Esophagus squamous epithelium (tissue), 5 donors: ENCODE measurements at regions not wholly inside any gene's neighbourhood (a gene's known extent, or its start where the extent isn't known, plus 50 kb on each side); places are given as distances from the start of the nearest gene placed in this dataset.
A peak's percentile ranks its signal among the peaks of the same experiment; 100 is the strongest.

Experiments used
- DNase-seq: peaks from one replicate; lab custom pipeline; 2025; lab: John Stamatoyannopoulos, UW
- H3K27ac ChIP-seq, 4 donors: fragments of 200-600 bp; sonication (generic); one replicate each; pipeline ENCODE4 v1.5.1; 2016 to 2019; ENCODE audit warnings: mild to moderate bottlenecking in 1 of 4
- H3K27me3 ChIP-seq, 4 donors: fragments of 200-600 bp; sonication (generic); 1 replicate in 3 of 4; 2 replicates in 1 of 4; pipeline versions ENCODE4 v1.5.1 to v1.6.0; 2017 to 2021; ENCODE audit warnings: antibody characterized with exemption in 1 of 4
- H3K36me3 ChIP-seq, 3 donors: fragments of 200-600 bp; sonication (generic); one replicate each; pipeline ENCODE4 v1.5.1; 2016 to 2019
- H3K4me1 ChIP-seq, 3 donors: fragments of 200-600 bp; sonication (generic); one replicate each; pipeline ENCODE4 v1.5.1; 2017 to 2019
- H3K4me3 ChIP-seq, 4 donors: fragments of 200-600 bp; sonication (generic); 1 replicate in 3 of 4; 2 replicates in 1 of 4; pipeline ENCODE4 v1.5.1; 2016 to 2019; ENCODE audit warnings: mild to moderate bottlenecking in 2 of 4, moderate library complexity in 1 of 4
- H3K9me3 ChIP-seq, 3 donors: fragments of 200-600 bp; sonication (generic); one replicate each; pipeline ENCODE4 v1.5.1; 2016 to 2019
- CTCF ChIP-seq, 6 experiments: fragments of 450-650 bp in 4 of 6; fragments of 200-600 bp in 2 of 6; sonication (generic) in 2 of 6; IDR thresholded peaks; one replicate each; pipeline ENCODE4 v1.5.1; 2016 to 2019; ENCODE audit warnings: antibody characterized with exemption in 6 of 6, mild to moderate bottlenecking in 4 of 6, moderate library complexity in 4 of 6
- POLR2A ChIP-seq, 4 donors: fragments of 450-650 bp; IDR thresholded peaks; one replicate each; pipeline ENCODE4 v1.6.1; 2017; ENCODE audit warnings: antibody characterized with exemption in 4 of 4, mild to moderate bottlenecking in 4 of 4, moderate library complexity in 3 of 4
- WGBS, 2 donors: methylation state at CpG; one replicate each; pipeline ENCODE4 v1.1.5; 2018; 5-methylcytosine and 5-hydroxymethylcytosine counted together
- intact Hi-C: fragments of 100-400 bp; cut with DNase I; formaldehyde crosslinking; loops from one replicate; pipeline ENCODE4 v1.15.0; 2022
- donor health status: DM: yes; HTN: yes; CAD: no.

GRCh38 chr16:79713609-79714309 is 113.2 kb upstream of the MAF start:
- H3K36me3 ChIP-seq, result no peaks in the 10 kb centered on the region
- no peak overlapping the region for H3K4me3 ChIP-seq
- H3K9me3 ChIP-seq, result no peaks in the 10 kb centered on the region
- intact Hi-C loops, result no loop called here
- 81 to 95% methylated on average over 6 of the region's 6 CpGs for WGBS, 2 donors
- TF ChIP-seq CTCF (IDR thresholded peaks at IDR 0.05) (no peak), POLR2A (IDR thresholded peaks at IDR 0.05) (no peak)
- DNase-seq, result no peak
- no peaks in the 10 kb centered on the region for H3K27me3 ChIP-seq
- H3K4me1 ChIP-seq, result peaks cover 0 to 16% (median 0%) of the 10 kb centered on the region in 3 donors
- no peak overlapping the region for H3K27ac ChIP-seq

GRCh38 chr16:79712276-79712675 is 111.7 kb upstream of the MAF start:
- no peak for DNase-seq
- Histone ChIP-seq H3K36me3 (no peaks in the 10 kb centered on the region), H3K4me3 (no peak overlapping the region), H3K27ac (no peak overlapping the region), H3K27me3 (no peaks in the 10 kb centered on the region), H3K4me1 (peaks cover 0 to 23% (median 9%) of the 10 kb centered on the region in 3 donors), H3K9me3 (no peaks in the 10 kb centered on the region)
- WGBS, 2 donors, result 90 to 92% methylated on average over 4 of the region's 4 CpGs
- no peak for TF ChIP-seq CTCF (IDR thresholded peaks at IDR 0.05)
- no peak for TF ChIP-seq POLR2A (IDR thresholded peaks at IDR 0.05)
- intact Hi-C loops, result no loop called here

- no peak for DNase-seq
- Histone ChIP-seq H3K4me1 (peaks cover 0 to 12% (median 9%) of the 10 kb centered on the region in 3 donors), H3K27ac (peak overlapping the region in 2 of 4 donors; percentile 47 to 68), H3K4me3 (no peak overlapping the region), H3K27me3 (no peaks in the 10 kb centered on the region), H3K36me3 (no peaks in the 10 kb centered on the region), H3K9me3 (no peaks in the 10 kb centered on the region)
- WGBS, 2 donors, result 57 to 64% methylated on average over 3 to 6 of the region's 6 CpGs
- intact Hi-C loops, result no loop called here
- no peak for TF ChIP-seq POLR2A (IDR thresholded peaks at IDR 0.05)
- TF ChIP-seq CTCF (IDR thresholded peaks at IDR 0.05), result no peak
Observed at GRCh38 chr16:79707876-79708275, 107.3 kb upstream of the MAF start.

- Histone ChIP-seq H3K9me3 (no peaks in the 10 kb centered on the region), H3K36me3 (no peaks in the 10 kb centered on the region), H3K4me1 (peaks cover 0 to 7% (median 5%) of the 10 kb centered on the region in 3 donors), H3K27ac (no peak overlapping the region), H3K27me3 (no peaks in the 10 kb centered on the region), H3K4me3 (no peak overlapping the region)
- TF ChIP-seq CTCF (IDR thresholded peaks at IDR 0.05) (no peak), POLR2A (IDR thresholded peaks at IDR 0.05) (no peak)
- WGBS, 2 donors, result 72 to 78% methylated on average over 1 of the region's 1 CpG
- no peak for DNase-seq
- intact Hi-C loops, result no loop called here
Observed at GRCh38 chr16:79703066-79703465, 102.5 kb upstream of the MAF start.

GRCh38 chr16:79698341-79698753 is 97.8 kb upstream of the MAF start:
- Histone ChIP-seq H3K4me1 (no peaks in the 10 kb centered on the region), H3K27ac (peak overlapping the region in 1 of 4 donors; percentile 6), H3K36me3 (no peaks in the 10 kb centered on the region), H3K4me3 (no peak overlapping the region), H3K27me3 (no peaks in the 10 kb centered on the region), H3K9me3 (no peaks in the 10 kb centered on the region)
- intact Hi-C loops, result no loop called here
- no peak for TF ChIP-seq POLR2A (IDR thresholded peaks at IDR 0.05)
- TF ChIP-seq CTCF (IDR thresholded peaks at IDR 0.05), result no peak
- no peak for DNase-seq
- WGBS, 2 donors, result 70 to 75% methylated on average over 5 of the region's 5 CpGs
